GM18873 (cell line): ENCODE measurements at regions not wholly inside any gene's neighbourhood (a gene's known extent, or its start where the extent isn't known, plus 50 kb on each side); places are given as distances from the start of the nearest gene placed in this dataset.

Source experiments
- ATAC-seq: cut with Tn5 transposase; IDR thresholded peaks from one replicate; pipeline ENCODE4 v1.9.1; 2021; ENCODE audit warnings: mild to moderate bottlenecking, moderate library complexity, moderate number of reproducible peaks; ENCODE audit not compliant: unreplicated experiment, low FRiP score

GRCh38 chr11:128282053-128282452 is 305.3 kb downstream of the ETS1 start:
- ATAC-seq, result no peak

- ATAC-seq, result no peak
Measured at GRCh38 chr11:128279866-128280265, 307.5 kb downstream of the ETS1 start.

- no peak for ATAC-seq
Measured at GRCh38 chr11:128273736-128274135, 313.6 kb downstream of the ETS1 start.

GRCh38 chr11:128271401-128271800 is 316.0 kb downstream of the ETS1 start:
- no peak for ATAC-seq

- no peak for ATAC-seq
Measured at GRCh38 chr11:128269466-128269865, 317.9 kb downstream of the ETS1 start.

- ATAC-seq, result no peak
Measured at GRCh38 chr11:128266893-128267292, 320.5 kb downstream of the ETS1 start.

GRCh38 chr11:128262463-128263345 is 324.7 kb downstream of the ETS1 start:
- no peak for ATAC-seq

- ATAC-seq, result no peak
Measured at GRCh38 chr11:128261011-128261421, 326.3 kb downstream of the ETS1 start.

GRCh38 chr11:128260398-128260797 is 327.0 kb downstream of the ETS1 start:
- no peak for ATAC-seq

GRCh38 chr11:128259816-128260215 is 327.5 kb downstream of the ETS1 start:
- ATAC-seq, result no peak

GRCh38 chr11:128254941-128255340 is 332.4 kb downstream of the ETS1 start:
- ATAC-seq, result no peak

GRCh38 chr11:128251140-128251539 is 336.2 kb downstream of the ETS1 start:
- no peak for ATAC-seq

- ATAC-seq, result no peak
Measured at GRCh38 chr11:128250482-128250881, 336.9 kb downstream of the ETS1 start.

- no peak for ATAC-seq
Measured at GRCh38 chr11:128246810-128247594, 340.4 kb downstream of the ETS1 start.

GRCh38 chr11:128246364-128246801 is 341.0 kb downstream of the ETS1 start:
- no peak for ATAC-seq

GRCh38 chr11:128244871-128245270 is 342.5 kb downstream of the ETS1 start:
- ATAC-seq, result no peak

GRCh38 chr11:128242451-128242850 is 344.9 kb downstream of the ETS1 start:
- no peak for ATAC-seq

GRCh38 chr11:128240546-128240945 is 346.8 kb downstream of the ETS1 start:
- ATAC-seq, result no peak

GRCh38 chr11:128239306-128239705 is 348.1 kb downstream of the ETS1 start:
- ATAC-seq, result no peak

GRCh38 chr11:128238521-128239265 is 348.7 kb downstream of the ETS1 start:
- ATAC-seq, result no peak
